Mucosa of rectum (tissue), 2 donors: ENCODE measurements at regions not wholly inside any gene's neighbourhood (a gene's known extent, or its start where the extent isn't known, plus 50 kb on each side); places are given as distances from the start of the nearest gene placed in this dataset.

ENCODE experiments used
- H3K27ac ChIP-seq, 2 donors: one replicate each; pipeline ENCODE4 v1.7.0; 2013; ENCODE audit warnings: inconsistent platforms in 2 of 2, low read depth in 2 of 2, low read length in 2 of 2
- H3K27me3 ChIP-seq, 2 donors: one replicate each; pipeline ENCODE4 v1.7.0; 2013; ENCODE audit warnings: low read length in 2 of 2; ENCODE audit not compliant: control insufficient read depth in 2 of 2, insufficient read depth in 2 of 2
- H3K36me3 ChIP-seq, 2 donors: one replicate each; pipeline ENCODE4 v1.7.0; 2013; ENCODE audit warnings: low read length in 2 of 2; ENCODE audit not compliant: control insufficient read depth in 2 of 2, insufficient read depth in 2 of 2
- H3K4me1 ChIP-seq, 2 donors: one replicate each; pipeline ENCODE4 v1.7.0; 2013; ENCODE audit warnings: low read length in 2 of 2, mild to moderate bottlenecking in 1 of 2; ENCODE audit not compliant: control insufficient read depth in 2 of 2, insufficient read depth in 2 of 2
- H3K4me3 ChIP-seq, 2 donors: one replicate each; pipeline ENCODE4 v1.7.0; 2013; ENCODE audit warnings: low read length in 2 of 2
- H3K9ac ChIP-seq, 2 donors: one replicate each; pipeline ENCODE4 v1.7.0; 2013; ENCODE audit warnings: low read length in 2 of 2, low read depth in 1 of 2, mild to moderate bottlenecking in 1 of 2
- H3K9me3 ChIP-seq, 2 donors: one replicate each; pipeline ENCODE4 v1.7.0; 2013; ENCODE audit warnings: low read length in 2 of 2; ENCODE audit not compliant: control insufficient read depth in 2 of 2
- donor health status: healthy.
- donor health status: Normal muscosa, but diverticular disease.

- H3K36me3 ChIP-seq: no peaks in the 10 kb centered on the region
- no peak overlapping the region for H3K4me3 ChIP-seq
- no peak overlapping the region for H3K9ac ChIP-seq
- no peaks in the 10 kb centered on the region for H3K4me1 ChIP-seq
- no peak overlapping the region for H3K27ac ChIP-seq
- H3K27me3 ChIP-seq: no peaks in the 10 kb centered on the region
- no peaks in the 10 kb centered on the region for H3K9me3 ChIP-seq
Measured at GRCh38 chr9:134493461-134494272, 147.9 kb upstream of the COL5A1 start.

GRCh38 chr9:134494273-134494815, 147.3 kb upstream of the COL5A1 start:
- Histone ChIP-seq H3K9me3 (no peaks in the 10 kb centered on the region), H3K36me3 (no peaks in the 10 kb centered on the region), H3K27ac (no peak overlapping the region), H3K4me3 (no peak overlapping the region), H3K4me1 (no peaks in the 10 kb centered on the region), H3K27me3 (no peaks in the 10 kb centered on the region), H3K9ac (no peak overlapping the region)

DNA sequence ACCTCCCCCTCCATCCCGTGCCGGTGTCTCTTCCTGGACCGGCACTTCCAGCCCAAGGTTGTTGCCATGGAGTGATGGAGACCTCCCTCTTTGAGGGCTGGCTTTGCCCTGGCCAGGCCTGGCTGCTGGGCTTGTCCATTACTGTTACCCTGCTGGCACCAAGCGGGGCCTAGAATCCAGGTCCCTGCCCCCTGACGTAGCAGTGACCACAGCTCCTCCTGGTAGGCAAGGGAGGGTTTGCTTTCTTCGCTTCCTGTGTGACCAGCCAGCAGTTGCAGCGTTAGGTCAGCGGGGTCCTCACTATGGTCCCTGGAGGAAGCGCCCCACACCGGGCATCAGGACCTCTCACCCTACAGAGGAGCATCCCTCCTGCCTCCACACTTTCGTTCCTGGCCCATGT, 146.7 kb upstream of the COL5A1 start:
- H3K4me3 ChIP-seq: no peak overlapping the region
- H3K9ac ChIP-seq: no peak overlapping the region
- no peaks in the 10 kb centered on the region for H3K9me3 ChIP-seq
- no peaks in the 10 kb centered on the region for H3K36me3 ChIP-seq
- no peak overlapping the region for H3K27ac ChIP-seq
- H3K4me1 ChIP-seq: no peaks in the 10 kb centered on the region
- H3K27me3 ChIP-seq: no peaks in the 10 kb centered on the region

- no peak overlapping the region for H3K27ac ChIP-seq
- no peaks in the 10 kb centered on the region for H3K9me3 ChIP-seq
- H3K36me3 ChIP-seq: no peaks in the 10 kb centered on the region
- H3K4me3 ChIP-seq: no peak overlapping the region
- H3K9ac ChIP-seq: no peak overlapping the region
- no peaks in the 10 kb centered on the region for H3K4me1 ChIP-seq
- no peaks in the 10 kb centered on the region for H3K27me3 ChIP-seq
Measured at GRCh38 chr9:134495881-134496412, 145.7 kb upstream of the COL5A1 start.

DNA sequence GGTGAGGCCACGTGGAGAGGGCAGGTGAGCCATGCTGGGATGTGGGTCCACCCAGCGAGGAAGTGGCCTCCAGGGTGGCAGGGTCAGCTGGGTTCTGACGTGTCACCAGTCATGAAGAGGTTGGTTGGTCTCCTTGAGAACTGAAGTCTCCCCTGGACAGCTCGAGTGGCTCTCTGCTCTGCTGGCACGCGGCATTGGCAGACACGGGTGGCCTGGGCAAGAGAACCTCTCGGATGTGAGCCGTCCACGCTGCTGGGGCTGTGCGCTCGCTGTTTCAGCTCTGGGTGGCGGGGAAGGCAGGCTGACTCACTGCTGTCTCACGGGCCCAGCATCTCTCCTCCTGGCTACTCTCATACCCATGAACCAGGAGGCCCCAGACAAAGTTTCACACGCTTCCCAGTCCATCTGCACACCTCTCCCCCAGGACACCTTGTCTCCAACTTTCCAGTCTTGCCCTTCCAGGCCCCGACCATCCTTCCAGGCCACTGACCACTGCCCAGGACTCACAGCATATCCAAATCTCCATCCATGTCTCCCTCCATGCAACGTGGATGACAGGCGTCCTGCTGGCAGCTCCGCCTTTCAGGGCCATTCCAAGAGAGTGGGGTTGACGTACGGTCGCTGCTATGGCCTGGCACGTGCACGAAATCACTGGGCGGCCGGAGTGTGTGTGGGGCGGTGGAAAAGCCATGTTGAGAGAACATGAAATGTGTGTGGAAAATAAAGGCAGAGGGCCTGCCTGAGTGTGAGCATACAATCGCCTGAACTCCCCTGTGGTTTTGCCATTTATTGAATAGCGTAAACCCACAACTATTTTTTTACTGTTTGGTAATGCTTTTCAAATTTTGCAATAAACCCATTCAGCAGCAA, 145.0 kb upstream of the COL5A1 start:
- Histone ChIP-seq H3K27me3 (peaks cover 0 to 2% of the 10 kb centered on the region in 2 donors), H3K27ac (no peak overlapping the region), H3K9ac (no peak overlapping the region), H3K36me3 (no peaks in the 10 kb centered on the region), H3K4me1 (no peaks in the 10 kb centered on the region), H3K9me3 (no peaks in the 10 kb centered on the region), H3K4me3 (no peak overlapping the region)

GRCh38 chr9:134497283-134497860, 144.2 kb upstream of the COL5A1 start:
- H3K4me3 ChIP-seq: no peak overlapping the region
- H3K4me1 ChIP-seq: no peaks in the 10 kb centered on the region
- H3K36me3 ChIP-seq: no peaks in the 10 kb centered on the region
- H3K27me3 ChIP-seq: peaks cover 0 to 2% of the 10 kb centered on the region in 2 donors
- no peaks in the 10 kb centered on the region for H3K9me3 ChIP-seq
- no peak overlapping the region for H3K27ac ChIP-seq
- H3K9ac ChIP-seq: no peak overlapping the region

- Histone ChIP-seq H3K4me1 (peaks cover 2 to 4% of the 10 kb centered on the region in 2 donors), H3K27me3 (peaks cover 0 to 4% of the 10 kb centered on the region in 2 donors), H3K9ac (no peak overlapping the region), H3K36me3 (no peaks in the 10 kb centered on the region), H3K27ac (no peak overlapping the region), H3K9me3 (no peaks in the 10 kb centered on the region), H3K4me3 (no peak overlapping the region)
Measured at GRCh38 chr9:134498814-134499166, 142.8 kb upstream of the COL5A1 start.

DNA sequence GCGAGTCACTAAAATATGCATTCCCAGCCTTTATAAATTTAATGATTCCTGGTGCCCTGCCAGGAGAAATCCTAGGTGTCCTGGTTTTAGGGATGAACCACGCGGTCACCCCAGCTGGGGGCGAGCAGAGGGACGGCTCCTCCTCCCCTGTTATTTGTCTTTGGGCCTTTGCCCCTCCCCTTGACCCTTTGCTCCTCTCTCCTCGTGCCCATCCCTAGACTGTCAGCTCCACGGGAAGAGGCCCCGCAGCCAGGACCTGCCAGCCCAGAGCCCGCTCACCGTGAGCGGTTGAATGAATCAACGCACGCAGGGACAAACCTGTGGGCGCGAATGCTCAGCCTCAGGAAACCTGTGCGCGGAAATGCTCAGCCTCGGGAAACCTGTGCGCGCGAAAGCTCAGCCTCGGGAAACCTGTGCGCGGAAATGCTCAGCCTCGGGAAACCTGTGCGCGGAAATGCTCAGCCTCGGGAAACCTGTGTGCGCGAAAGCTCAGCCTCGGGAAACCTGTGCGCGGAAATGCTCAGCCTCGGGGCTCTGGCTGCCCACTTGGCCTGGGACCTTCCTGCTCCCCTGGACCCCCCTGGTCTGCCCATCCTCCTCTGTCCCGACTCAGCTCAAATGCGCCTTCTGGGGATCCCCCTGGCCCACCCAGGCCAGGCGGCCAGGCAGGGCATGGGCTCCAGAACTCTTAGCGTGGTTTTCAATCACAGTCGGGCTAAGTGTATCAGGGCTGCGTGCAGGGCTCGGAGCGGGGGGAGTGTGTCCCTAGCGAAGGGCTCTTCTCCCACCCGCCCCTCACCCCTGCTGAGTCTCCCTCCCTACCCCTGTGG, 140.5 kb upstream of the COL5A1 start:
- H3K4me1 ChIP-seq: peaks cover 2 to 4% of the 10 kb centered on the region in 2 donors
- no peak overlapping the region for H3K27ac ChIP-seq
- peaks cover 0 to 4% of the 10 kb centered on the region in 2 donors for H3K27me3 ChIP-seq
- H3K9ac ChIP-seq: no peak overlapping the region
- no peaks in the 10 kb centered on the region for H3K9me3 ChIP-seq
- H3K4me3 ChIP-seq: no peak overlapping the region
- no peaks in the 10 kb centered on the region for H3K36me3 ChIP-seq

GRCh38 chr9:134501761-134502265, 139.8 kb upstream of the COL5A1 start:
- Histone ChIP-seq H3K9me3 (no peaks in the 10 kb centered on the region), H3K36me3 (no peaks in the 10 kb centered on the region), H3K27me3 (peaks cover 0 to 4% of the 10 kb centered on the region in 2 donors), H3K9ac (no peak overlapping the region), H3K27ac (no peak overlapping the region), H3K4me1 (peaks cover 2 to 4% of the 10 kb centered on the region in 2 donors), H3K4me3 (no peak overlapping the region)
